ENCODE measurements at regions not wholly inside any gene's neighbourhood (a gene's known extent, or its start where the extent isn't known, plus 50 kb on each side); places are given as distances from the start of the nearest gene placed in this dataset.

DNA sequence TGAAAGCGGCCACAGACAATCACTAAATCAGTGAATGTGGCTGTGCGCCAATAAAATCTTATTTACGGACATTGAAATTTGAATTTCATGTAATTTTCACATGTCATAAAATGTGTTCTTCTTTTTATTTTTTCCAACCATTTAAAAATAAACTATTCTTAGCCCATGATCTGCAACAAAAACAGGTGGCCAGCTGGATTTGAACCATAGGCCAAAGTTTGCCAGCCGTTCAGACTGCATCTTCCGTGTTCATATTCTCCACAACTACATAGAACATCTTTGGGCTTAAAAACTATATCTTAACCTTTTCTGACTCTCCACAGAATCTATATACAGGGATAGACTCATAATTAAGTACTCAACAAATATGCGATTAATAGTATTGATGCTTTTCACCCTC, 81.2 kb upstream of the RALGPS2 start:
- TF ChIP-seq, protein P1, sequence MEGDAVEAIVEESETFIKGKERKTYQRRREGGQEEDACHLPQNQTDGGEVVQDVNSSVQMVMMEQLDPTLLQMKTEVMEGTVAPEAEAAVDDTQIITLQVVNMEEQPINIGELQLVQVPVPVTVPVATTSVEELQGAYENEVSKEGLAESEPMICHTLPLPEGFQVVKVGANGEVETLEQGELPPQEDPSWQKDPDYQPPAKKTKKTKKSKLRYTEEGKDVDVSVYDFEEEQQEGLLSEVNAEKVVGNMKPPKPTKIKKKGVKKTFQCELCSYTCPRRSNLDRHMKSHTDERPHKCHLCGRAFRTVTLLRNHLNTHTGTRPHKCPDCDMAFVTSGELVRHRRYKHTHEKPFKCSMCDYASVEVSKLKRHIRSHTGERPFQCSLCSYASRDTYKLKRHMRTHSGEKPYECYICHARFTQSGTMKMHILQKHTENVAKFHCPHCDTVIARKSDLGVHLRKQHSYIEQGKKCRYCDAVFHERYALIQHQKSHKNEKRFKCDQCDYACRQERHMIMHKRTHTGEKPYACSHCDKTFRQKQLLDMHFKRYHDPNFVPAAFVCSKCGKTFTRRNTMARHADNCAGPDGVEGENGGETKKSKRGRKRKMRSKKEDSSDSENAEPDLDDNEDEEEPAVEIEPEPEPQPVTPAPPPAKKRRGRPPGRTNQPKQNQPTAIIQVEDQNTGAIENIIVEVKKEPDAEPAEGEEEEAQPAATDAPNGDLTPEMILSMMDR (IDR thresholded peaks at IDR 0.05; ENCODE audit: low read depth, low read length), result no peak
- no peak for TF ChIP-seq EZH2phosphoT487 (IDR thresholded peaks at IDR 0.05; ENCODE audit: low read depth)
